ENCODE measurements at regions not wholly inside any gene's neighbourhood (a gene's known extent, or its start where the extent isn't known, plus 50 kb on each side); places are given as distances from the start of the nearest gene placed in this dataset.

GRCh38 chr16:49964973-49965372 lies 60.1 kb upstream of the CNEP1R1 start:
- Mint-ChIP-seq H3K27ac (no peak overlapping the region), H3K27me3 (peaks cover 14% of the 10 kb centered on the region), H3K4me3 (ENCODE audit: low read depth) (no peak overlapping the region), H3K9me3 (ENCODE audit: low read depth) (no peaks in the 10 kb centered on the region), H3K4me1 (ENCODE audit: low read depth) (peaks cover 8% of the 10 kb centered on the region), H3K36me3 (ENCODE audit: insufficient read depth) (no peaks in the 10 kb centered on the region)
- DNase-seq (ENCODE audit: low spot score, unreplicated experiment): no peak
- TF ChIP-seq CTCF (IDR thresholded peaks at IDR 0.05; ENCODE audit: unreplicated experiment): no peak

- no peak for DNase-seq (ENCODE audit: low spot score, unreplicated experiment)
- no peak overlapping the region for H3K27ac Mint-ChIP-seq
- no peaks in the 10 kb centered on the region for H3K36me3 Mint-ChIP-seq (ENCODE audit: insufficient read depth)
- H3K4me1 Mint-ChIP-seq (ENCODE audit: low read depth): peaks cover 8% of the 10 kb centered on the region
- H3K9me3 Mint-ChIP-seq (ENCODE audit: low read depth): no peaks in the 10 kb centered on the region
- H3K27me3 Mint-ChIP-seq: peaks cover 13% of the 10 kb centered on the region
- TF ChIP-seq CTCF (IDR thresholded peaks at IDR 0.05; ENCODE audit: unreplicated experiment): no peak
- no peak overlapping the region for H3K4me3 Mint-ChIP-seq (ENCODE audit: low read depth)
Observed at GRCh38 chr16:49967012-49967559, 57.9 kb upstream of the CNEP1R1 start.

GRCh38 chr16:49969091-49970030 lies 55.7 kb upstream of the CNEP1R1 start:
- H3K4me3 Mint-ChIP-seq (ENCODE audit: low read depth): peak overlapping the region; percentile 39
- H3K27ac Mint-ChIP-seq: peak overlapping the region; percentile 83
- no peak for TF ChIP-seq CTCF (IDR thresholded peaks at IDR 0.05; ENCODE audit: unreplicated experiment)

GRCh38 chr16:49970797-49971431 lies 54.1 kb upstream of the CNEP1R1 start:
- H3K27ac Mint-ChIP-seq: no peak overlapping the region
- TF ChIP-seq CTCF (IDR thresholded peaks at IDR 0.05; ENCODE audit: unreplicated experiment): no peak

More at GRCh38 chr16:49969091-49970030, 55.7 kb upstream of the CNEP1R1 start:
- Mint-ChIP-seq H3K9me3 (ENCODE audit: low read depth) (no peaks in the 10 kb centered on the region), H3K36me3 (ENCODE audit: insufficient read depth) (no peaks in the 10 kb centered on the region), H3K27me3 (peaks cover 9% of the 10 kb centered on the region), H3K4me1 (ENCODE audit: low read depth) (peaks cover 8% of the 10 kb centered on the region)
- DNase-seq (ENCODE audit: low spot score, unreplicated experiment): no peak

GRCh38 chr16:49972280-49972679 lies 52.7 kb upstream of the CNEP1R1 start:
- no peaks in the 10 kb centered on the region for H3K36me3 Mint-ChIP-seq (ENCODE audit: insufficient read depth)
- H3K27ac Mint-ChIP-seq: no peak overlapping the region
- H3K4me3 Mint-ChIP-seq (ENCODE audit: low read depth): no peak overlapping the region
- peaks cover 3% of the 10 kb centered on the region for H3K27me3 Mint-ChIP-seq
- TF ChIP-seq CTCF (IDR thresholded peaks at IDR 0.05; ENCODE audit: unreplicated experiment): no peak
- no peak for DNase-seq (ENCODE audit: low spot score, unreplicated experiment)
- H3K4me1 Mint-ChIP-seq (ENCODE audit: low read depth): peaks cover 8% of the 10 kb centered on the region
- no peaks in the 10 kb centered on the region for H3K9me3 Mint-ChIP-seq (ENCODE audit: low read depth)

More at GRCh38 chr16:49970797-49971431, 54.1 kb upstream of the CNEP1R1 start:
- no peaks in the 10 kb centered on the region for H3K36me3 Mint-ChIP-seq (ENCODE audit: insufficient read depth)
- no peaks in the 10 kb centered on the region for H3K9me3 Mint-ChIP-seq (ENCODE audit: low read depth)
- no peak for DNase-seq (ENCODE audit: low spot score, unreplicated experiment)
- H3K27me3 Mint-ChIP-seq: peaks cover 9% of the 10 kb centered on the region
- H3K4me1 Mint-ChIP-seq (ENCODE audit: low read depth): peaks cover 8% of the 10 kb centered on the region
- H3K4me3 Mint-ChIP-seq (ENCODE audit: low read depth): no peak overlapping the region
